GM18502 (cell line): ENCODE measurements at regions not wholly inside any gene's neighbourhood (a gene's known extent, or its start where the extent isn't known, plus 50 kb on each side); places are given as distances from the start of the nearest gene placed in this dataset.

ENCODE experiments used
- ATAC-seq: cut with Tn5 transposase; IDR thresholded peaks from one replicate; pipeline ENCODE4 v1.9.1; 2021; ENCODE audit warnings: mild to moderate bottlenecking; ENCODE audit not compliant: unreplicated experiment, poor library complexity

GRCh38 chr7:136667584-136667983 is 200.9 kb upstream of the CHRM2 start:
- no peak for ATAC-seq

DNA sequence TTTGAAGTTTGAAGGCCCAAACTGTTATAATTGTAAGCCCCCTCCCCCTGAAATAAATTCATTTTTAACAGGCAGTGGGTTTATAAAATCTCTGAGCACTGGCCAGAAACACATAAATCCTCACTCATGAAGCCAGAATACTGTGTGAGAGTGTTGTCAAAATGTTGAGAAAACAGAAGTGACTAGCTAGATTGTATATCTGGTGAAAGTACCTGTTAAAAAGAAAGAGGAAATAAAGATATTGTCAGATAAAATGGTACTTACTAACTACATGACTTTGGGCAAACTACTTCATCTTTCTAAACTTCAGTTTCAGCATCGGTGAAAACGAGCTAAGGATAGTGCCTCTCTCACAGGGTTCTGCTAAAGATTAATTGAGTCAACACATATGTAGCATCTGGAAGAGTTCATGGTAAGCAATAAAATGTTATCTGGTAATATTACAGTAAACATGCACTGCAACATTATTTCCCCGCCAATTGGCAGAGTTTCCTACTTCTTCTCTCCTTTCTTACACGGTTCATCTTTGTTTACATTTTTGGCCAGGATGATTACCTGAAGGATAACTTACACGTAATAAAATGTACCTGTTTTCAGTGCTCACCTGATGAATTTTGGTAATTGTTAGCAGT is 202.5 kb upstream of the CHRM2 start:
- no peak for ATAC-seq

DNA sequence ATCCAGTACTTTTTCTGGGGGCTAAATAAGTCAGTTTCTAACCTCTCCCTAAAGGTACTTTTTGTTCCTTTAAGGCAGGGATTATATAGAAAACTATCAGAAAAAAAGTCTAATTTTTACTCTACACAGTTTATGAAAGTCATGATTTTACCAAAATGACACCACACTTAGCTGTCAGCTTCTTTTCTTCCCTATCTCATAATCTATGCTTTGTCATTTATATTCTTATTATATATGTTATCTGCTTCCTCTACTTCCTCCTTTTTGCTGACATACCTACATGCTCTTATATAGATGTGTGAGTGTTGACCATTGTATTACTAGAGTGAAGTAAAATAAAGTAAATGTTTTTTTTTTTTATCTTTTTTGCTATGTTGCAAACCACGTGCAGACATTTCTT is 203.9 kb upstream of the CHRM2 start:
- ATAC-seq = no peak

GRCh38 chr7:136657482-136657921 is 210.9 kb upstream of the CHRM2 start:
- no peak for ATAC-seq

- no peak for ATAC-seq
These were observed 211.9 kb upstream of the CHRM2 start for GRCh38 chr7:136656516-136656915.

DNA sequence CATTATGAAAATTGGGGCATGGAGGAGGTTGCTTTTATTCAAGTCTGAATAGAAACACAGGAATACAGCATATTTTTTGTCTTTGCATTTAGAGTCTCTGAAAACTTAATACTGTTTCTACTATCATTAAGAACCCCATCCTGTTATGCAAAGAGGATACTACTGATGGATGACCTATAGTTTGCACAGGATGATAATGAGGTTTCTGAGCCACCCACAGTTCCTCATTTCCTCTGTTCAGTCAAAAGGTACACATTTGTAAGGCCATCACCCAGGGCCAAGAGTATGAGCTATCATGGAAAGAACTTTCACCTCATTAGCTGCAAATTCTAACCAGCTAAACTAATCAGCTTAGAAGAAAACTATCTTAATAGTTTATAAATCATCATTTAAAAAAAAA is 213.0 kb upstream of the CHRM2 start:
- ATAC-seq = no peak

DNA sequence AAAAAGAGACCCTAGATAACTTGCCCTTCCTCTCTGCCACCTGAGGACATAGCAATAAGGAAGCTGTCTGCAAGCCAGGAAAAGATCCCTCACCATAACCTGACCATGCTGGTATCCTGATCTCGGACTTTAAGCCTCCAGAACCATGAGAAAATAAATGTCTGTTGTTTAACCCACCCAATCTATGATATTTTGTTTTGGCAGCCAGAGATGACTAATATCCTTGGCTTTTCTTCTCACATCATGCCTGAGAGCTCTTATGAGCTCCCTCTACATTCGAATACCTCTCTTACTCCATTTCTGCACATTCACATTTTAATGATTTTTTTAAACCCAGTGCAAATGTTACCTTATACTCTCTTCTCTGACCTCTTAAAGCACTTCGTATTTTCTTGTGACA is 214.0 kb upstream of the CHRM2 start:
- no peak for ATAC-seq

DNA sequence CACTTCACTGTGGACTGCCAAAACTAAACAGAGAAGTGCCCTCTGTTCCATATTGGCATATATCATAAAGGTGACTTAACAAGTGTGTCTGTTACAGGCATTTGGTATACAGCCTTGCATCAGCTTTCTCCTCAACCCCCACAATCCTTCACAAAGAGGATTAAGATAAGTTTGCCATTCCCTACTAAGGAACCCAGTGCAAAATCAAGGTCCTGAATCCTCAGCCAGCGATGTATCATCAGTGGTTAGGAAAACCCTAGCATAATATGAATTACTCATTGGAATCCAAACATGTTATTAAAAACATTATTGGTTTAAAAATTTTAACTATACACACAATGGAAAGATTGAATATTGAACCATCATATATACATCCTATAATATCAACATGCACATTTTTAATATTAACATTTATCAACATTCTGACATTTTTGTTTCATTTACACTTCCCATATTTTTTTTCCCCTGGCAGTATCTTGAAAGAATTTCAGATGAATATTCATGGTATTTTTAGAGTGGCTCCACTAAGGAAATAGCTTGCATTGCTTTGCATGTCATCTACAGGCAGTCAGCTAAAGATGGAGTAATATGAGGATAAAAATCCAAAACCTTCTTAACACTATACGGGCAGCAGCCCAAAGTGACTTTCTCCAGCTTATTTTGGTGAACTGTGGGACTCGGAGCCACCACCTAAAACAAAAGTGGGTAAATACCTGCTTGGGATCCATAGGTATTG is 215.6 kb upstream of the CHRM2 start:
- ATAC-seq = no peak

DNA sequence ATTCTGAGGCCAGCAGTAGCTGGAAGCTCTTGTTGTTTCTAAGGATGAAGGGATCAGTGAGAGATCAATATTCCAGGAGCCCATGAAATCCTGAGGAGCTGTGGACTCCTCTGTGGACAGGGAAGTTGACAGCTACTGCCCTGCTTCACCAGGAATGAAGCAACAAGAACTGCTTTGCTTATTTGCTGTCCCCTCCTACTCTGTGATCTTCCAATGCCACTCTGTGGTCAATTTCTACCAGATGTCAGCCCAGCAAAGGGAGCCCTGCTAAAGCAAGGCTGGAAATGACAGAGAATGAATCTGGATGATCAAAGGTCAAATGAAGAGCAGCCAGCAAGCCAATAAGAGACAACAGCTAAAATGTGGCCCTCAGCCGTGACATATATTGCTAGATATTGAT is 227.5 kb upstream of the CHRM2 start:
- ATAC-seq = no peak

GRCh38 chr7:136637813-136638212 is 230.6 kb upstream of the CHRM2 start:
- no peak for ATAC-seq

GRCh38 chr7:136635751-136636150 is 232.7 kb upstream of the CHRM2 start:
- ATAC-seq = no peak

GRCh38 chr7:136618818-136619217 is 249.6 kb upstream of the CHRM2 start:
- no peak for ATAC-seq

- no peak for ATAC-seq
These were observed 251.3 kb upstream of the CHRM2 start for GRCh38 chr7:136617176-136617575.

DNA sequence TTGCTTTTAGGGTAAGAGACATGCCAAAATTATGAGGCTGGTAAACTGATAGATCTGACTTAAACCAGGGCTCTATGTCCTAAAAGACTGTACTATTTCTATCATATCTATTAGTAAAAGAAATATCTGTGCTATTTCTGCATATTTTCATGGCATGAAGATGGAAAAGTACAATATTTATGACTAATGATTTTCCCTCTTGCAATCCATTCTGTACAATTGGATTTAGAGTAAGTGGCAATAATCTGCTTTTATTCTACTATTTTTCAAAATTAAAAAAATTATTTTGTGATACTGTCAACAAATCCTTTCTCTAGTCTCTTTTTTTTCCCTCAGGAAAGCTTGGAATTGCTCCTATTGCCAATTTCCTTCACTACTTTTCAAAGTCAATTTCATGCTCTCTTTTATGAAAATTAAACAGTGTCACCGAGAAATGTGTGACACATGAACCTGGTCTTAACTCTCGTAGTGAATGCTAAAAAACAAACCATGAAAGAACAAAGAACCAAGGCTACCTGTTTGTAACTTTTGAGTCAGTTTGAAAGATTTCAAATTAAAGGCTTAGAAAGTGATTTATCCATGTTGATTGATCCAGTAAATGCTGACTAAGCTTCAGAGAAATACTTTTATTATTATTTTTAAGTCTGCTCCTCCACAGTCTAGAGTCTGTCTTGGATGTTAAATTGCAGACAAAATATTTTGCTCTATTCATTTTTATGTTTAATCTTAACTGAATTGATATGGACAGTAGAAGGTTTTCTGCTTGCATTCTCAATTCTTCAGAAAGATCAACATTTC is 262.7 kb upstream of the CHRM2 start:
- ATAC-seq = no peak

GRCh38 chr7:136601772-136602171 is 266.7 kb upstream of the CHRM2 start:
- no peak for ATAC-seq

DNA sequence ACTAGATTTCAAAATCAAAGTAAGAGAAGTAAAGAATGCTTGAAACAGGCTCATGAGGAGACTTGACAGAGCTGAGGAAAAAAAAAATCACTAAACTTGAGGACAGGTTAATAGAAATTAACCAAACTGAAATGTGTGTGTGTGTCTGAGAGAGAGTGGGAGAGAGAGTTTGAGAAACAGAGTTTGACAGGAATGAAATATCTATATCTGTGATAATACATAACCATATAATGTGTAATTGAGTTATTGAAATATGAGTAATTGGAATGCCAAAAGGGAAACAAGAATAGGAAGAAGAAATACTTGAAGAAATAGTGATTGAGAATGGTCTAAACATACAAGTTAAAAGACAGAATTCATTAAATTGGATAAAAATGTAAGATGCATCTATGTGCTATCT is 268.0 kb upstream of the CHRM2 start:
- no peak for ATAC-seq

- ATAC-seq = no peak
These were observed 273.7 kb upstream of the CHRM2 start for GRCh38 chr7:136594739-136595144.

- ATAC-seq = no peak
These were observed 280.2 kb upstream of the CHRM2 start for GRCh38 chr7:136588216-136588615.

- no peak for ATAC-seq
These were observed 282.3 kb upstream of the CHRM2 start for GRCh38 chr7:136585954-136586670.

DNA sequence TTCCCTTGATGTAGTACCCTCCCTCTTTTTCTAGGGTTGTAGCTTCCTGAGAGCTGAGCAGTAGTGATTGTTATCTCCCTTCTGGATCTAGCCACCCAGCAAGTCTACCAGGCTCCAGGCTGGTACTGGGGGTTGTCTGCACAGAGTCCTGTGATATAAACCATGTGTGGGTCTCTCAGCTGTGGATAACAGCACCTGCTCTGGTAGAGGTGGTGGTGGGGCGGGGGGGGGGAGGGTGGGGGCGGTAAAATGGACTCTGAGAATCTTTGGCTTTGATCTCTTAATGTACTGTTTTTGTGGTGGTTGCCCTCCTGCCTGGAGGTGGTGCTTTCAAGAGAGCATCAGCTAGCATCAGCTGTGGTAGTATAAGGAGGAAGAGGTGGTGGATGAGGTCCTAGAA is 302.0 kb upstream of the CHRM2 start:
- ATAC-seq = no peak

DNA sequence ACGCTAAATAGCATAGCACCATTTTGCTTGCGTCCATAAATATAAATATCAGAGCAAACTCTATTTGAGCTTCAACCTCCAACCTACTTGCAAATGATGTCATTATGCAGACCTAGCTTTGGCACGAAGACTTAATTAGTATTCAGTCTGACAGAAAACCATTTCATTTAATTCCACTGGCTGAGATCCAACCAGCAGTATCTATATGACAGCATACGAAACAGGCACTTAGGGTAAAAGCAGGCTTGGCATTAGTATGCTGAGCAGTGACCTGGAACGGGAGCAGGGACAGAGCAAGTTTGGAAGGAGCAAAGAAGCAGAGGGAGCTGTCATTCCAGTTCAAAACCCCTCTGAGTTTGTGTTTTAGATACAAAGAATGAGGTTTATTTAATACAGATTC is 312.5 kb upstream of the CHRM2 start:
- ATAC-seq = no peak
